ENCODE measurements at regions not wholly inside any gene's neighbourhood (a gene's known extent, or its start where the extent isn't known, plus 50 kb on each side); places are given as distances from the start of the nearest gene placed in this dataset.

DNA sequence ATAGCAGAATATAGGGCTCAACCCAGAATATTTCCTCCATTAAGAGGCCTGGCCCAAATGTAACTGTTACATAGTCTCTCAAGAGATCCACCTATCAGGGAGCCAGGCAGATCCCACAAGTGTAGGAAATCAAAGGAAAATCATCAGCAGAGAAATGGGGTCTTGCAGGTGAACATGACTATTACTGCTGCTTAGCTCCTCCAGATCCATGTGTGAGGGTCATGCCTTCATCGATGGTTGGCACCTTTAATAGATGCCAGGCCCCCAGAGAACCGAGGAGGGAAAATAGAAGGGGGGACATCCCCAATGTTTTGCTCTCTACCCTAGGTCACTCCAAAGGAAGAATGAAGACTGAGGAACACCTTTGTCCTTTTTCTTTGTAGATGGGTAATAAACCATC lies 1029.9 kb upstream of the CADM2 start:
- TF ChIP-seq, protein P1, sequence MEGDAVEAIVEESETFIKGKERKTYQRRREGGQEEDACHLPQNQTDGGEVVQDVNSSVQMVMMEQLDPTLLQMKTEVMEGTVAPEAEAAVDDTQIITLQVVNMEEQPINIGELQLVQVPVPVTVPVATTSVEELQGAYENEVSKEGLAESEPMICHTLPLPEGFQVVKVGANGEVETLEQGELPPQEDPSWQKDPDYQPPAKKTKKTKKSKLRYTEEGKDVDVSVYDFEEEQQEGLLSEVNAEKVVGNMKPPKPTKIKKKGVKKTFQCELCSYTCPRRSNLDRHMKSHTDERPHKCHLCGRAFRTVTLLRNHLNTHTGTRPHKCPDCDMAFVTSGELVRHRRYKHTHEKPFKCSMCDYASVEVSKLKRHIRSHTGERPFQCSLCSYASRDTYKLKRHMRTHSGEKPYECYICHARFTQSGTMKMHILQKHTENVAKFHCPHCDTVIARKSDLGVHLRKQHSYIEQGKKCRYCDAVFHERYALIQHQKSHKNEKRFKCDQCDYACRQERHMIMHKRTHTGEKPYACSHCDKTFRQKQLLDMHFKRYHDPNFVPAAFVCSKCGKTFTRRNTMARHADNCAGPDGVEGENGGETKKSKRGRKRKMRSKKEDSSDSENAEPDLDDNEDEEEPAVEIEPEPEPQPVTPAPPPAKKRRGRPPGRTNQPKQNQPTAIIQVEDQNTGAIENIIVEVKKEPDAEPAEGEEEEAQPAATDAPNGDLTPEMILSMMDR (IDR thresholded peaks at IDR 0.05; ENCODE audit: low read depth, low read length) = no peak
- TF ChIP-seq POLR2A (IDR thresholded peaks at IDR 0.05; ENCODE audit: extremely low read depth, insufficient read length) = no peak
- TF ChIP-seq MYC (IDR thresholded peaks at IDR 0.05; ENCODE audit: low read depth, low read length) = no peak
- TF ChIP-seq, protein P2, sequence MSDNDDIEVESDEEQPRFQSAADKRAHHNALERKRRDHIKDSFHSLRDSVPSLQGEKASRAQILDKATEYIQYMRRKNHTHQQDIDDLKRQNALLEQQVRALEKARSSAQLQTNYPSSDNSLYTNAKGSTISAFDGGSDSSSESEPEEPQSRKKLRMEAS (IDR thresholded peaks at IDR 0.05; ENCODE audit: low read depth, low read length) = no peak

All from NB4 (cell line).